ENCODE measurements at regions not wholly inside any gene's neighbourhood (a gene's known extent, or its start where the extent isn't known, plus 50 kb on each side); places are given as distances from the start of the nearest gene placed in this dataset.

DNA sequence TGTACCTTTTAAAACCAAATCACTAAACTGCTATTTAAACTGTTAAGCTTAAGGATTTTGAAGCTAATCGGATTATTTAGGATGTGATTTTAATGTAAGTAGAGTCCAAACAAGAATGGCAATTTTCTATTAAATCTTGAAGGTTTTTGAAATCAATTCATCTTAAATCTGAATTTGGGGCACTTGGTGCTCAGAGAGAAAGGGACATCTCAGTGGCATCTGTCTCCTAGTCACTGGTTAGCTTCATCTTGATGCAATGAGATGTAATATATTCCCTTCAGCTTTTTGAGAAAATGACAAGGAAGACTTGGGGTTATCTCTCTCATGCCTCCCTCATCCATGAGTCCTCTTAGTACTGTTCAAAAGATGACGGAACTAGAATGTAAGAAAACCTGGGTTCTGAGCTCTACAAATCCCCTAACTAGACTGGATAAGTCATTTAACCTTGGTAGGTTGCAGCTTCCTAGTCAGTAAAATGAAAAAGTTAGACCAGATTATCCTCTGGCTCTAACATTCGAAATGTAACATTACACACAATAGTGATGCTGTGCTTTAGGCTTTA lies 198.5 kb upstream of the NEBL start:
- DNase-seq (ENCODE audit: extremely low read depth, low read depth), result no peak
- TF ChIP-seq, protein P1, sequence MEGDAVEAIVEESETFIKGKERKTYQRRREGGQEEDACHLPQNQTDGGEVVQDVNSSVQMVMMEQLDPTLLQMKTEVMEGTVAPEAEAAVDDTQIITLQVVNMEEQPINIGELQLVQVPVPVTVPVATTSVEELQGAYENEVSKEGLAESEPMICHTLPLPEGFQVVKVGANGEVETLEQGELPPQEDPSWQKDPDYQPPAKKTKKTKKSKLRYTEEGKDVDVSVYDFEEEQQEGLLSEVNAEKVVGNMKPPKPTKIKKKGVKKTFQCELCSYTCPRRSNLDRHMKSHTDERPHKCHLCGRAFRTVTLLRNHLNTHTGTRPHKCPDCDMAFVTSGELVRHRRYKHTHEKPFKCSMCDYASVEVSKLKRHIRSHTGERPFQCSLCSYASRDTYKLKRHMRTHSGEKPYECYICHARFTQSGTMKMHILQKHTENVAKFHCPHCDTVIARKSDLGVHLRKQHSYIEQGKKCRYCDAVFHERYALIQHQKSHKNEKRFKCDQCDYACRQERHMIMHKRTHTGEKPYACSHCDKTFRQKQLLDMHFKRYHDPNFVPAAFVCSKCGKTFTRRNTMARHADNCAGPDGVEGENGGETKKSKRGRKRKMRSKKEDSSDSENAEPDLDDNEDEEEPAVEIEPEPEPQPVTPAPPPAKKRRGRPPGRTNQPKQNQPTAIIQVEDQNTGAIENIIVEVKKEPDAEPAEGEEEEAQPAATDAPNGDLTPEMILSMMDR (IDR thresholded peaks at IDR 0.05; ENCODE audit: low read depth, low read length, missing control alignments), result no peak
- H3K4me3 ChIP-seq (replicated peaks; ENCODE audit: low read depth, low read length), result no peak overlapping the region

DNA sequence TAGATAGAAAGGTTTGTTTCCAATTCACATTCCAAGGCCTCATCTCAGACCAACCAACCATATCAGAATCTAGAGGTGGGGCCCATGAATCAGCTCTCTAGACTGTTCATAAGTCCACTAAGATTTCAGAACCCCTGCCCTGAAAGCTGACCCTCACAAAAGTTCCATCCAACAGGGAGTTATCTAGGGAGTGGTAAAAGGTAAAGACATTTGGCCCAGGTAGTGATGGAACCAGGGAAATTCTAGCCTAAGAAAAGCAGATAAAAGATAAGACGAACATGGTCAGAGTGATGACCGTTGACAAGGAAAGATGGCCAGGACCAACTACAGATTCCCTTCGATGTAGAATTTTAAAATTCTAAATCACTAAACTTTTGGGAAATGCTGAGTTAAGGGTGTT lies 198.0 kb upstream of the NEBL start:
- TF ChIP-seq, protein P1 (IDR thresholded peaks at IDR 0.05; ENCODE audit: low read depth, low read length, missing control alignments), result no peak
- H3K4me3 ChIP-seq (replicated peaks; ENCODE audit: low read depth, low read length), result no peak overlapping the region
- DNase-seq (ENCODE audit: extremely low read depth, low read depth), result no peak

DNA sequence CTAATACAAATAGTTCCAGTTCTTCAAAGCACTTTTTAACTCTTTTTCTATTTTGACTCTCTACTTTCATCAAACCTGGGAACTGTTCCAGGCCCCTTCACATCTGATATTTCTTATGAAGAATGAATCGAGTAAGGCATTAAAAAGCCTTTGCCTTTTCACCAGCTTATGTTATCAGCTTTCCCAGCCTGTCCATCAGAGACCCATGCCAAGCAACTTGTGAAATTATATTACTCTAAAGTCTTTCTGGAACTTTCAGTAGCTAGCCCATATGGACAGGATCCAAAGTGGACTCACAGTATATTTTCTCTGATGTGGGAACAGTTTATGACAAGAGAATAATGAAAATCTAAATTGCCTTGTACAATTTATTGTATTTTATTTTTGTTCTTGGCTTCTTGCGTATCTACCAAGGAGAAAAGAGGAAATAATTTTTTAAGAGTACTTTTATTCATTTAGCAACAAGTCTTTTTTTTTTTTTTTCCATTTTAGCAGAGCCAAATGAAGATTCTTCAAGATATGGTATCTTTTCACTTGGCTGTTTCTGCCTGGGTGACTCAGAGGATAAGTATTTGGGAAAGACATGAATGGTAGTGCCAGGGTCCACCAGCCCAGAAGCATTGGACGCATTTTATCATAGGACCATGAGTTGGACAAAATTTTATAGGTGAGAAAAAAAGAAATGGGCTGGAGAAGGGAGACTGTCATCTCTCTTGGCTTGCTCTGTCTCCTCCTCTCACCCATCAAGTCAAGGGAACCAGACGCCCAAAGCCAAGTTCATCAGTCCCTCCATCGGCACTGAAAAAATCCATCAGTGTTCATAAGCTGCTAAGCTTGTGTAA lies 195.8 kb upstream of the NEBL start:
- H3K4me3 ChIP-seq (replicated peaks; ENCODE audit: low read depth, low read length), result no peak overlapping the region
- no peak for DNase-seq (ENCODE audit: extremely low read depth, low read depth)
- TF ChIP-seq, protein P1 (IDR thresholded peaks at IDR 0.05; ENCODE audit: low read depth, low read length, missing control alignments), result no peak

DNA sequence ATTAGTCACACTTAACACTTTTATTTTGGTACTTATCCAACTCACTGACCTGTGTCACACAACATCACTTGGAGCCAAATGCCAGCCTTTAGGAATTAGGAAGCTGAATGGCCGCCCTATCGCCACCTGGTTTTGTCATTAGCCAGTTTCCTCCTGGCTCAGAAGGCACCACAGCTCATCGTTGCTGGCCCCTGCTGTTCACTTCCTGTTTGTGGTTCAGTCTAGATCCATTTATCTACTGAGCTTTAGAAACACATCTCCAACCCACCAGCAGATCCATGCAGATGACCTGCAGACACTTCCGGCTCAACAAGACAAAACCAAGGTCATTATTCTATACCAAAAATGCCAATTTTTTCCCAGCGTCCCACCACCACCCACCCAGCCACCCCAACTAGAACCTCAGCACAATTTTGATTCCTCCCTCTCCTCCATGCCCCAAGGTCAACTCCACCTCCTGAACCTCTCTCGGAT lies 193.5 kb upstream of the NEBL start:
- TF ChIP-seq, protein P1 (IDR thresholded peaks at IDR 0.05; ENCODE audit: low read depth, low read length, missing control alignments), result no peak
- no peak for DNase-seq (ENCODE audit: extremely low read depth, low read depth)
- no peak overlapping the region for H3K4me3 ChIP-seq (replicated peaks; ENCODE audit: low read depth, low read length)

DNA sequence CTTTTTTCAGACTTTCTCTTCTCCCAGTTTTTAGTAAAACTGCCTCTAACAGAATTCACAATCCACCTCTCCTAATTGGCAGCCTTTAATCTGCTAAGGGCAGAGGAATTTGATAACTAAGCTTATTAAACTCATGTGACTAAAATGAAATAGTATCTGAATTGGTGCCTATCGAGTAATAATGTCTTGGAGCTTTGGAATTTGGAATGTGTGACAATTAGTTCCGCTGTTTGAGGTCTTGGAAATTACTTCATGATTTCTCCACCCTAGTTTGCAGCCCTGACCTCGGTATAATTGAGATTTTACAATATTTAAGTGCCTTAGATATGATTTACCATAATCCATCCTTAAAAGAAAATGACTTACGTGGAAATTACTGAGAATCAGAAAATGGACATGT lies 190.4 kb upstream of the NEBL start:
- DNase-seq (ENCODE audit: extremely low read depth, low read depth), result no peak
- no peak overlapping the region for H3K4me3 ChIP-seq (replicated peaks; ENCODE audit: low read depth, low read length)
- TF ChIP-seq, protein P1 (IDR thresholded peaks at IDR 0.05; ENCODE audit: low read depth, low read length, missing control alignments), result no peak

DNA sequence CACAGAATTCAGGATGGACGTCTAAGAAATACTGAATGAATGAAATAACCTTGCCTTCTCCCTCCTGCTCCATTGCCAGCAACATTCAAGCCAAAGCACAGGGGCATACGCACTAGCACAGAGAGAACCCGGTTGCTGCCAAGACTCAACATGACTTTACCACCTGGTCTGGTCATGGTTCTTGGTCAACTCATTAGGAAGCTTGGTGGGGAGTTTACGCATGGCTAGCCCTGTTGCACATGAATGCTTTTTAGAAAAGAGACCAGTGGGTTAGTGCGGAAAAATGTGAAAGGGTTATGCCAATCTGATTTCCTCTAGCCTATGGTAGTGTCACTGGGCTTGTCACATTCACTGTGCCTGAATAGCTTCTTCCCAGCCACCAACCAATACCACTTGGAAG lies 187.6 kb upstream of the NEBL start:
- TF ChIP-seq, protein P1 (IDR thresholded peaks at IDR 0.05; ENCODE audit: low read depth, low read length, missing control alignments), result no peak
- DNase-seq (ENCODE audit: extremely low read depth, low read depth), result no peak

More for the DNA sequence above, 187.6 kb upstream of the NEBL start:
- no peak overlapping the region for H3K4me3 ChIP-seq (replicated peaks; ENCODE audit: low read depth, low read length)

All from HFF-Myc (cell line).